ENCODE measurements at regions not wholly inside any gene's neighbourhood (a gene's known extent, or its start where the extent isn't known, plus 50 kb on each side); places are given as distances from the start of the nearest gene placed in this dataset.

DNA sequence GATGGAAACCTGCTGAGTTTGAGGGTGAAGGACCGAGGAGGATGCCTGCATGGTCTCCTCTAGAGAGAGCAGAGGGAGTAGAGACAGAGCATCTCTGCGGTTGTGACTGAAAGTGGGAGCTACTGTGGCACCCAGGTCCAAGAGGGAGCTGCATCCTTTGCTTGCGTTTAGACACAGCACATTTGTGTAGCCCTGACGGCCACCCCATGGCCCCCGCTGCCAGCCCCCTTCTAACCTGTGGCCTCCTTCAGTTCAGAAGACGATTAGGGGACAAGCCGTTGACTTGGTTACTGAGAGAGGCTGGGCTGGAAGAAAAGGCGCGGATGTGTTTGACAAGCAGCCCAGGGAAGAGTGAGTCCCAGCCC, 690.9 kb downstream of the BRD1 start:
- in situ Hi-C loops (cut with HindIII; ENCODE audit: extremely low pct_ligation_motif_present, low pct_unique_long_range_greater_than_20kb): no loop called here
- Histone ChIP-seq H3K4me2 (ENCODE audit: low read depth, low read length) (no peak overlapping the region), H3K9me3 (ENCODE audit: low read length) (no peaks in the 10 kb centered on the region), H3K36me3 (replicated peaks in 1 of 2; ENCODE audit: control insufficient read depth in 1 of 2, insufficient read depth in 2 of 2, low read length in 2 of 2) (no peaks in the 10 kb centered on the region), H3K27me3 (ENCODE audit: control insufficient read depth in 1 of 2, insufficient read depth in 2 of 2, low read length in 2 of 2) (peaks cover 0 to 25% of the 10 kb centered on the region in 2 experiments; a peak in 4 of 5 replicates), H3K79me2 (ENCODE audit: insufficient read depth, low read length) (no peaks in the 10 kb centered on the region), H3K4me1 (ENCODE audit: insufficient read depth, low read length) (no peaks in the 10 kb centered on the region), H3K9ac (ENCODE audit: insufficient read depth, low read depth, low read length) (no peak overlapping the region), H3K4me3 (replicated peaks in 1 of 3; ENCODE audit: insufficient read depth in 1 of 3, low read depth in 2 of 3, low read length in 3 of 3) (no peak overlapping the region), H4K20me1 (ENCODE audit: insufficient read depth, low read length) (no peaks in the 10 kb centered on the region), H2AFZ (ENCODE audit: low read length) (no peak overlapping the region), H3K27ac (ENCODE audit: extremely low read length, insufficient read depth, low read length) (no peak overlapping the region)
- 27% methylated on average over 7 of the region's 9 CpGs for WGBS (ENCODE audit: low lambda C conversion rate)
- TF ChIP-seq, protein P1, sequence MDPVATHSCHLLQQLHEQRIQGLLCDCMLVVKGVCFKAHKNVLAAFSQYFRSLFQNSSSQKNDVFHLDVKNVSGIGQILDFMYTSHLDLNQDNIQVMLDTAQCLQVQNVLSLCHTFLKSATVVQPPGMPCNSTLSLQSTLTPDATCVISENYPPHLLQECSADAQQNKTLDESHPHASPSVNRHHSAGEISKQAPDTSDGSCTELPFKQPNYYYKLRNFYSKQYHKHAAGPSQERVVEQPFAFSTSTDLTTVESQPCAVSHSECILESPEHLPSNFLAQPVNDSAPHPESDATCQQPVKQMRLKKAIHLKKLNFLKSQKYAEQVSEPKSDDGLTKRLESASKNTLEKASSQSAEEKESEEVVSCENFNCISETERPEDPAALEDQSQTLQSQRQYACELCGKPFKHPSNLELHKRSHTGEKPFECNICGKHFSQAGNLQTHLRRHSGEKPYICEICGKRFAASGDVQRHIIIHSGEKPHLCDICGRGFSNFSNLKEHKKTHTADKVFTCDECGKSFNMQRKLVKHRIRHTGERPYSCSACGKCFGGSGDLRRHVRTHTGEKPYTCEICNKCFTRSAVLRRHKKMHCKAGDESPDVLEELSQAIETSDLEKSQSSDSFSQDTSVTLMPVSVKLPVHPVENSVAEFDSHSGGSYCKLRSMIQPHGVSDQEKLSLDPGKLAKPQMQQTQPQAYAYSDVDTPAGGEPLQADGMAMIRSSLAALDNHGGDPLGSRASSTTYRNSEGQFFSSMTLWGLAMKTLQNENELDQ (CRISPR knock-in tag; IDR thresholded peaks at IDR 0.05; ENCODE audit: borderline replicate concordance): no peak
- TF ChIP-seq SPEN (CRISPR knock-in tag; IDR thresholded peaks at IDR 0.05; ENCODE audit: low read depth) (no peak), ZNF747 (CRISPR knock-in tag; IDR thresholded peaks at IDR 0.05; ENCODE audit: borderline replicate concordance) (no peak), HMGA1 (CRISPR knock-in tag; conservative IDR thresholded peaks at IDR 0.05) (no peak), ZNF232 (CRISPR knock-in tag; IDR thresholded peaks at IDR 0.05; ENCODE audit: borderline replicate concordance) (no peak), ZNF441 (CRISPR knock-in tag; IDR thresholded peaks at IDR 0.05; ENCODE audit: borderline replicate concordance) (no peak), ZSCAN22 (CRISPR knock-in tag; IDR thresholded peaks at IDR 0.05) (no peak), ZBTB21 (CRISPR knock-in tag; IDR thresholded peaks at IDR 0.05) (no peak), ZNF598 (CRISPR knock-in tag; IDR thresholded peaks at IDR 0.05; ENCODE audit: borderline replicate concordance) (no peak), YEATS4 (CRISPR knock-in tag; IDR thresholded peaks at IDR 0.05; ENCODE audit: borderline replicate concordance) (no peak), ZNF446 (CRISPR knock-in tag; IDR thresholded peaks at IDR 0.05) (no peak)
- TF ChIP-seq, protein P2, sequence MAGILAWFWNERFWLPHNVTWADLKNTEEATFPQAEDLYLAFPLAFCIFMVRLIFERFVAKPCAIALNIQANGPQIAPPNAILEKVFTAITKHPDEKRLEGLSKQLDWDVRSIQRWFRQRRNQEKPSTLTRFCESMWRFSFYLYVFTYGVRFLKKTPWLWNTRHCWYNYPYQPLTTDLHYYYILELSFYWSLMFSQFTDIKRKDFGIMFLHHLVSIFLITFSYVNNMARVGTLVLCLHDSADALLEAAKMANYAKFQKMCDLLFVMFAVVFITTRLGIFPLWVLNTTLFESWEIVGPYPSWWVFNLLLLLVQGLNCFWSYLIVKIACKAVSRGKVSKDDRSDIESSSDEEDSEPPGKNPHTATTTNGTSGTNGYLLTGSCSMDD (CRISPR knock-in tag; IDR thresholded peaks at IDR 0.05): no peak
- TF ChIP-seq, protein P3, sequence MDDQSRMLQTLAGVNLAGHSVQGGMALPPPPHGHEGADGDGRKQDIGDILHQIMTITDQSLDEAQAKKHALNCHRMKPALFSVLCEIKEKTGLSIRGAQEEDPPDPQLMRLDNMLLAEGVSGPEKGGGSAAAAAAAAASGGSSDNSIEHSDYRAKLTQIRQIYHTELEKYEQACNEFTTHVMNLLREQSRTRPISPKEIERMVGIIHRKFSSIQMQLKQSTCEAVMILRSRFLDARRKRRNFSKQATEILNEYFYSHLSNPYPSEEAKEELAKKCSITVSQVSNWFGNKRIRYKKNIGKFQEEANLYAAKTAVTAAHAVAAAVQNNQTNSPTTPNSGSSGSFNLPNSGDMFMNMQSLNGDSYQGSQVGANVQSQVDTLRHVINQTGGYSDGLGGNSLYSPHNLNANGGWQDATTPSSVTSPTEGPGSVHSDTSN (CRISPR knock-in tag; IDR thresholded peaks at IDR 0.05; ENCODE audit: borderline replicate concordance): no peak
- TF ChIP-seq, protein P4, sequence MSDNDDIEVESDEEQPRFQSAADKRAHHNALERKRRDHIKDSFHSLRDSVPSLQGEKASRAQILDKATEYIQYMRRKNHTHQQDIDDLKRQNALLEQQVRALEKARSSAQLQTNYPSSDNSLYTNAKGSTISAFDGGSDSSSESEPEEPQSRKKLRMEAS (IDR thresholded peaks at IDR 0.05): no peak
- TF ChIP-seq, protein P5, sequence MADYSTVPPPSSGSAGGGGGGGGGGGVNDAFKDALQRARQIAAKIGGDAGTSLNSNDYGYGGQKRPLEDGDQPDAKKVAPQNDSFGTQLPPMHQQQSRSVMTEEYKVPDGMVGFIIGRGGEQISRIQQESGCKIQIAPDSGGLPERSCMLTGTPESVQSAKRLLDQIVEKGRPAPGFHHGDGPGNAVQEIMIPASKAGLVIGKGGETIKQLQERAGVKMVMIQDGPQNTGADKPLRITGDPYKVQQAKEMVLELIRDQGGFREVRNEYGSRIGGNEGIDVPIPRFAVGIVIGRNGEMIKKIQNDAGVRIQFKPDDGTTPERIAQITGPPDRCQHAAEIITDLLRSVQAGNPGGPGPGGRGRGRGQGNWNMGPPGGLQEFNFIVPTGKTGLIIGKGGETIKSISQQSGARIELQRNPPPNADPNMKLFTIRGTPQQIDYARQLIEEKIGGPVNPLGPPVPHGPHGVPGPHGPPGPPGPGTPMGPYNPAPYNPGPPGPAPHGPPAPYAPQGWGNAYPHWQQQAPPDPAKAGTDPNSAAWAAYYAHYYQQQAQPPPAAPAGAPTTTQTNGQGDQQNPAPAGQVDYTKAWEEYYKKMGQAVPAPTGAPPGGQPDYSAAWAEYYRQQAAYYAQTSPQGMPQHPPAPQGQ (CRISPR knock-in tag; IDR thresholded peaks at IDR 0.05; ENCODE audit: borderline replicate concordance): no peak
- ATAC-seq (no peak), FAIRE-seq (no peak), DNase-seq (ENCODE audit: low spot score) (no peak)
- ChIA-PET POLR2A (no interaction called here), CTCF (ENCODE audit: low intra/inter-chr PET ratio, low total read pairs) (no interaction called here)
- intact Hi-C loops (cut with micrococcal nuclease; ENCODE audit: unreplicated experiment): no loop called here
- no TSS peak for BruUV-seq (replicated peaks)

Data from HepG2 (cell line).